Loucy (cell line): ENCODE measurements at regions not wholly inside any gene's neighbourhood (a gene's known extent, or its start where the extent isn't known, plus 50 kb on each side); places are given as distances from the start of the nearest gene placed in this dataset.

Source experiments
- CTCF ChIP-seq: fragments of 200-600 bp; sonication (generic); conservative IDR thresholded peaks from 2 replicates; pipeline ENCODE4 v1.5.1; 2014; ENCODE audit warnings: mild to moderate bottlenecking, antibody characterized with exemption, low read length
- EZH2phosphoT487 ChIP-seq: fragments of 200-600 bp; IDR thresholded peaks from 2 replicates; pipeline ENCODE4 v1.6.1; 2018; ENCODE audit warnings: antibody characterized with exemption, mild to moderate bottlenecking, moderate library complexity, borderline replicate concordance

- no peak for TF ChIP-seq CTCF
- no peak for TF ChIP-seq EZH2phosphoT487
Observed at GRCh38 chr7:83793558-83793957, 144.6 kb upstream of the SEMA3E start.
